ENCODE measurements at regions not wholly inside any gene's neighbourhood (a gene's known extent, or its start where the extent isn't known, plus 50 kb on each side); places are given as distances from the start of the nearest gene placed in this dataset.

- DNase-seq = no peak
These were observed 1124.7 kb downstream of the FLRT2 start for GRCh38 chr14:86654558-86655184.

- DNase-seq = no peak
These were observed 1122.6 kb downstream of the FLRT2 start for GRCh38 chr14:86652526-86652925.

GRCh38 chr14:86646696-86647690, 1117.0 kb downstream of the FLRT2 start:
- no peak for DNase-seq

GRCh38 chr14:86646125-86646524, 1116.2 kb downstream of the FLRT2 start:
- no peak for DNase-seq

GRCh38 chr14:86641310-86641709, 1111.4 kb downstream of the FLRT2 start:
- no peak for DNase-seq

- no peak for DNase-seq
These were observed 1110.3 kb downstream of the FLRT2 start for GRCh38 chr14:86640288-86640687.

- DNase-seq = no peak
These were observed 1109.7 kb downstream of the FLRT2 start for GRCh38 chr14:86639666-86640065.

GRCh38 chr14:86639146-86639545, 1109.2 kb downstream of the FLRT2 start:
- DNase-seq = no peak

- no peak for DNase-seq
These were observed 1097.1 kb downstream of the FLRT2 start for GRCh38 chr14:86627080-86627479.

- DNase-seq = no peak
These were observed 1096.6 kb downstream of the FLRT2 start for GRCh38 chr14:86626530-86626929.

- DNase-seq = no peak
These were observed 1095.7 kb downstream of the FLRT2 start for GRCh38 chr14:86625637-86626036.

GRCh38 chr14:86619726-86620125, 1089.8 kb downstream of the FLRT2 start:
- DNase-seq = no peak

- no peak for DNase-seq
These were observed 1083.8 kb downstream of the FLRT2 start for GRCh38 chr14:86613786-86614185.

- no peak for DNase-seq
These were observed 1083.2 kb downstream of the FLRT2 start for GRCh38 chr14:86613126-86613525.

GRCh38 chr14:86604561-86604960, 1074.6 kb downstream of the FLRT2 start:
- no peak for DNase-seq

- no peak for DNase-seq
These were observed 1072.3 kb downstream of the FLRT2 start for GRCh38 chr14:86602263-86602662.

GRCh38 chr14:86601813-86602212, 1071.9 kb downstream of the FLRT2 start:
- DNase-seq = no peak

GRCh38 chr14:86597279-86597678, 1067.3 kb downstream of the FLRT2 start:
- no peak for DNase-seq

GRCh38 chr14:86596024-86596423, 1066.1 kb downstream of the FLRT2 start:
- DNase-seq = no peak

GRCh38 chr14:86575141-86575540, 1045.2 kb downstream of the FLRT2 start:
- DNase-seq = no peak

- no peak for DNase-seq
These were observed 1044.8 kb downstream of the FLRT2 start for GRCh38 chr14:86574778-86575129.

- DNase-seq = no peak
These were observed 1044.3 kb downstream of the FLRT2 start for GRCh38 chr14:86574051-86574777.

GRCh38 chr14:86570371-86570770, 1040.4 kb downstream of the FLRT2 start:
- no peak for DNase-seq

- no peak for DNase-seq
These were observed 1013.6 kb downstream of the FLRT2 start for GRCh38 chr14:86543521-86543920.

Data from NCI-H774 (cell line).